Stimulated activated naive CD4-positive, alpha-beta T cell (primary cell): ENCODE measurements at regions not wholly inside any gene's neighbourhood (a gene's known extent, or its start where the extent isn't known, plus 50 kb on each side); places are given as distances from the start of the nearest gene placed in this dataset.
A peak's percentile ranks its signal among the peaks of the same experiment; 100 is the strongest.
"Not testable (repeated sequence)": the region's sequence is repeated elsewhere in the genome, so short reads cannot be mapped to it uniquely, and the experiment has no call there.

Experiments used
- DNase-seq, 6 experiments: peaks; one replicate each; lab custom pipeline; 2025; lab: John Stamatoyannopoulos, UW

- DNase-seq, result no peak
These were observed 118.9 kb downstream of the GATA3 start for GRCh38 chr10:8173243-8173865.

- DNase-seq, result no peak
These were observed 119.4 kb downstream of the GATA3 start for GRCh38 chr10:8173866-8174243.

GRCh38 chr10:8174762-8175161 is 120.3 kb downstream of the GATA3 start:
- no peak for DNase-seq

GRCh38 chr10:8177526-8177925 is 123.0 kb downstream of the GATA3 start:
- not testable (repeated sequence) for DNase-seq

GRCh38 chr10:8179773-8180172 is 125.3 kb downstream of the GATA3 start:
- not testable (repeated sequence) for DNase-seq

GRCh38 chr10:8180360-8181109 is 126.0 kb downstream of the GATA3 start:
- DNase-seq, result no peak

- DNase-seq, result no peak
These were observed 127.1 kb downstream of the GATA3 start for GRCh38 chr10:8181496-8182157.

GRCh38 chr10:8182806-8183205 is 128.3 kb downstream of the GATA3 start:
- DNase-seq, result no peak

GRCh38 chr10:8183241-8183704 is 128.8 kb downstream of the GATA3 start:
- peak in 5 of 6 experiments; percentile 8 to 51 (median 34) for DNase-seq

- DNase-seq, result no peak
These were observed 132.7 kb downstream of the GATA3 start for GRCh38 chr10:8187171-8187666.

- DNase-seq, result no peak
These were observed 135.0 kb downstream of the GATA3 start for GRCh38 chr10:8189458-8189857.

GRCh38 chr10:8192301-8192700 is 137.8 kb downstream of the GATA3 start:
- no peak for DNase-seq

GRCh38 chr10:8193546-8193945 is 139.1 kb downstream of the GATA3 start:
- DNase-seq, result no peak

- no peak for DNase-seq
These were observed 139.6 kb downstream of the GATA3 start for GRCh38 chr10:8194050-8194449.

- no peak for DNase-seq
These were observed 152.4 kb downstream of the GATA3 start for GRCh38 chr10:8206882-8207281.

GRCh38 chr10:8211631-8212030 is 157.1 kb downstream of the GATA3 start:
- no peak for DNase-seq

GRCh38 chr10:8213735-8214134 is 159.2 kb downstream of the GATA3 start:
- DNase-seq, result no peak

GRCh38 chr10:8214587-8214986 is 160.1 kb downstream of the GATA3 start:
- DNase-seq, result no peak

- no peak for DNase-seq
These were observed 162.4 kb downstream of the GATA3 start for GRCh38 chr10:8216893-8217292.

- no peak for DNase-seq
These were observed 167.0 kb downstream of the GATA3 start for GRCh38 chr10:8221451-8221850.

GRCh38 chr10:8224591-8224990 is 170.1 kb downstream of the GATA3 start:
- DNase-seq, result no peak

- DNase-seq, result no peak
These were observed 170.7 kb downstream of the GATA3 start for GRCh38 chr10:8225187-8225586.

GRCh38 chr10:8227246-8227645 is 172.8 kb downstream of the GATA3 start:
- DNase-seq, result no peak
